ENCODE measurements at regions not wholly inside any gene's neighbourhood (a gene's known extent, or its start where the extent isn't known, plus 50 kb on each side); places are given as distances from the start of the nearest gene placed in this dataset.

DNA sequence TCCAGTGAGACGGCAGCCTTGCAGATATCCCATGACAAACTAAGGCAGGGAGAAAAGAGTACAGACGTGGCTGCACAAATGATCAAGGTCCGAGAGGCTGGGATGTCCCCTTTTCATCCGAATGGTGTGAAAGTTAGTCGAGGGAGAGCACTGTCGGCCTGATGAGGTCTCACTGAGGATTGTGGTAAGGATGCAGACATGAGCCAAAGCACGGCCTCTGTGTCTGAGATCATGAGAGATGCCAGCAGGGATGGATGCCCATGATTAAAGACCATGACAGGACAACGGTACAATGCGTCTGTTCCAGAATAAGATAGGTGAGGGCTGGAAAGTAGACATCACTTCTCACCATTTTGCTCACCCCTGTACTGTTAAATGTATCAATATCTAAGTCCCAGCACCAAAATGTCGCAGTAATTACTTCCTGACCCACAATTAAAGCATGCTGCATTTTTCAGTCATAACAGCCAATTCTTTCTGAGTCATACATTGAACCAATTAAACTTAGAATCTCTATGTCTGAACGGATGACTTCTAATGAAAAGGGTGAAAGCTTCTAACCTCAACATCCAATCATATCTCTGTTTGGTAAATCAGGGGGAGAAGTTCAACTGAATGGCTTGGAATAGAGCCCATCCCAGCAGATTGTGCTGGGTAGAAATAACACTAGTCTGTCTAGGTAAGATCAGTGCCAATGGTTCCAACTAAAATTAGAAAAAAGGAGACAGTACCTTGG is 249.6 kb upstream of the SOX5 start:
- no peak for DNase-seq

DNA sequence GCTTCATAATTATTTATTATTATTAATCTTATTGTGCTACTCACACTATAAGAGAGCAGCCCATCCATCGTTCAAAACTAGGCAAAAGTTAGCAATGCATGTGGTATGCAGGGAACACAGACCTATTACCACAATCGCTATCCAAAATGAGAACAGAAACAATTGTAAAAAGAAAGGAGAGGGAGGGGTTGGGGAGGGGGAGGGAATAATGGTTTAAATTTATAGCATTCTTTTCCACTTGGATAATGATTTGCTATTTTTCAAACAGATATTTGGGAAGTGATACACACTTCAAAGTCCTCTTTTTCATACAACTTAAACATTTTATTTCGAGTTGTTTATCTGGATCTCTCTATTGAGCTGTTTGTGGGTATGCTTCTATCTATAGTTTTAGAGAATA is 248.6 kb upstream of the SOX5 start:
- DNase-seq = no peak

DNA sequence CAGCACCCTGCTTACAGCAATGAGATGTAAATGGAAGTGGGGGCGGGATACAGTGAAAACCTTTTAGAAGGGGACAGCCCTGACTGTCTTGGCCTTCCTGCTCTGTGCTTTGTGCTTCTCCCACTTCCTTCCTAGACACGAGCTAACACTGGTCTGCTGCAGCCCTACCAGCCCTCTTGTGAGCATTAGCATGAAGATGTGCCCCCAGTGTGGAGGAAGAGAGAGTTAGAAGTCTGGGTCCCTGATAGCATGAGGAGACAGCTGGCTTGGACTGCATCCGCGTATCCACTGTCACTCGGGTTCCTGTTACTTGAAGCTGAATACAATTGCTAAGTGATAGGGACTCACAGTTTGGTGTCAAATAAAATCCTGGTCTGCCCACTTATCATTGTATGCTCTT is 248.1 kb upstream of the SOX5 start:
- no peak for DNase-seq

DNA sequence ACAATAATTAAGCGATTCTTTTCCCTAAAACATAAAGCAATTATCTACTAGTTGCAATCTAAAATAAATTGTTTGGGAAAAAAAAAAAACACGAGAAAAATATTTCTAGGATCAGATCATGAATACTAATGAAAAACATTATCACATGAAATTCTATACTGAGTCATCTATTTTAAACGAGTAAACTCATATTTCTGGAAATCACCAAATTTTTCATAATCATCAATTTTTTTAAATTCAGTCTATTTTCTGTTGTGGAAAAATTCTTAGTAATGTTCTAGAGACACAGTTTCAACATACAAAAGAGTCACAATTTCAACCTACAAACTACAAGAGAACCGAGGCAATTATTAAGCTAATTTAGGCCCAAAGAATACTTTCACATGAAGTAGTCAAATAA is 245.6 kb upstream of the SOX5 start:
- DNase-seq = no peak

DNA sequence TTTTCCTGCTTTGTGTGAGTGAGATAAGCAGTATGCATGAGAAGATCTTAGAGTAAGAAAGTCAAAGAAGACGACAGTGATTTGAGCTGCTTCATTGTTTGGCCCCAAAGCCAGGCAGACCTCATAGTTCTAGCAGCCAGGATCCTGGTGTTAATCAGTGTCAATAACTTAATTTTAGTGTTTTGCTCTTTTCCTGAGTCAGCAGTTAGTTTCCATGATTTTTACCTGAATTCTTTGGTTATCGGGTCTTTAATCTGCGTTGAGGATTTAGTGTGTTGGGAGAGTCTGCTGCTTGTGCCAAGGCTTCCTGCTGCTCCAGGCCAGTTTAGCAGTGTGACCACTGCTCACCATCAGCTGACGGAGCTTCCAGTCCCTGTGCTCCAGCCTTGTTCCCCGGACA is 241.6 kb upstream of the SOX5 start:
- no peak for DNase-seq

DNA sequence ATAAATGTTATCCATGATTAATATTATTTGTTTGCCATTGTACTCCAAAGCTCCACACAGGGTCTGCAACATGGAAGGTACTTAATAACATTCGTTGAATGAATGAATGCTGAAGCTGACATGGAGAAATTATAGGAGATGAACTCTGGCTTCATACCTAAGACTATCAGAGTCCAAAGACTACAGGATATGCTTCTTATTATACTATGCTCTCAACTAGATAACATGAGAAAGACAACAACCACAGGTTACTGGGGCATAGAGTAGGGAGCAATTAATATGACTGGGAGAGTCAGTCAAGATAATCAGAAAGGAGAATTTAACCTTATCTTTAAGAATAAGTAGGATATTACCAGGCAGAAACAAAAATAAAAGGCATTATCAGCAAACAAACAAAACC is 236.3 kb upstream of the SOX5 start:
- no peak for DNase-seq

DNA sequence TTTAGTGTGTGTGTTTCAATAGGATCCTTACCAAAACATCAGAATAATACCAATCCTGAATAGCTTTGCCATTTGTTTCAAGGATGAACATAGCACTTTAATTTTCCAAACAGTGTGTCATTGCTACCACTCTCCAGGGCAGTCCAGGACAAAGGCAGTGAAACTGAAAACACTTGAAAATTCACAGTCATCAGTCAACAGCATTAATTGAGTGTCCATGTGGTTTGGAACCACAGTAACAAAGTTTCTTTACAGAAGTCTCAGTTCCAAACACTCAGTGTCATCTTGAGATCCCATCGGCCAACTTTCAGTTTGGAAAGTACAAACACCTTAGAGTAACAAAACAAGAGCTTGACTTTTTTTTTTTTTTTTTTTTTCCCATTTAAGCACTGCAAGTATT is 228.4 kb upstream of the SOX5 start:
- DNase-seq = no peak

DNA sequence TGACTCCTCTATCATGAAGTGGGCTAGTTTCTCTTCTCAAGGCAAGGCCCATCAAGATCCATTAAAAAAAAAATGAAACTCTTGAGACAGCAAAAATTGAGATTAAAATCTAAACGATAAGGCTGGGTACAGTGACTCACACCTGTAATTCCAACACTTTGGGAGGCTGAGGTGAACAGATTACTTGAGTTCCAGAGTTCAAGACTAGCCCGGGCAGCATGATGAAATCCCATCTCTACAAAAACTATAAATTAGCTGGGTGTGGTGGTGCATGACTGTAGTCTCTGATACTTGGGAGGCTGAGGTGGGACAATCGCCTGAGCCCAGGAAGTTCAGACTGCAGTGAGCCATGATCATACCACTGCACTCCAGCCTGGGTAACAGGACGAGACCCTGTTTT is 226.5 kb upstream of the SOX5 start:
- no peak for DNase-seq

DNA sequence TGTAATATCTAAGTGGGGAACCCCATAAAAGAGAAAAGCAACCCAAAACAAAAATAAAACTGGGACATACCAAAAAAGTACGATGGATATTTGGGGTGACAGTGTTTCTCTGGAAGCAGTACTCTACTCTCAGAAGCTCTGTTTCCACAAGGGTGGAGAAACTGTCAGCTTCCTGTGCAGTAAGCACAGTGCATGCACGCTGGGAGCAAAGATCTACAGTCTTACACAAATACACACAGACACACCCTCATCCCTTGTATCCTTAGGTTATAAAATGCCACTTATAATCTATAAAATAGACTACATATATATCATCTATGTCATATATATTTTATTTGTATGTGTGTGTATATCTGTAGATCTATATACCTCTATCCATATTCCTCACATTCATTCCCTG is 225.8 kb upstream of the SOX5 start:
- DNase-seq = no peak

DNA sequence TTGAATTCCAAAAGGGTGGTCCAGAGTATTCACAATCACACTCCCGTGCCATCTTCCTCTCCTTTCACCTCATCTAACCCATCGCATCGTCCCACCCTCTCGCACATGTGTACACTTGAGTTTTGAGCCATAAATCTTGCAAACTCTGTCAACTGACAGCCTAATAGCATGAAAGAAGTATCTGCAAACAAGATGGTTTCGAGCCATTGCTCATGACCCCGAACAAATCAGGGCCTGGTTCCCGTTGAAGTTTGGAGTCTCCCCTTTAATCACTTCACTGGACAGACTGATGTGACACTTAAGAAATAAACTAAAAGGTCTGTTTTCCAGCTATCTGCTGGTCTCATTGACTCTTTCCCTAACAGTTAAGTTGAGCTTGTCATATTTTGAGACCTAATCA is 223.6 kb upstream of the SOX5 start:
- DNase-seq = no peak

DNA sequence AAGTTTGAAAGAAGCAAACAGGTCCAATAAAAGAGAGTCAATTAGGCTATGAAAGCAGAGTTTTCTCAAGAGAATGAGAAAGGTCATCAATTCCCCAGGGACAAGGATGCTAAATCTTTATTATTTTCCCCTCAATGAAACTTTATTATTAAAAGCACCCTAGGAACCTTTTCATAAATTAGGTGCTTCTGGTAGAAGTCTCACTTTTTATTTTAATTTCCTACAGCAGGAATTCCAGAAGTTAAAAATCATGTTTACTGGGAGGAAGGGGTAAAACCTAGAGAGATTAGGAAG is 223.2 kb upstream of the SOX5 start:
- DNase-seq = no peak

DNA sequence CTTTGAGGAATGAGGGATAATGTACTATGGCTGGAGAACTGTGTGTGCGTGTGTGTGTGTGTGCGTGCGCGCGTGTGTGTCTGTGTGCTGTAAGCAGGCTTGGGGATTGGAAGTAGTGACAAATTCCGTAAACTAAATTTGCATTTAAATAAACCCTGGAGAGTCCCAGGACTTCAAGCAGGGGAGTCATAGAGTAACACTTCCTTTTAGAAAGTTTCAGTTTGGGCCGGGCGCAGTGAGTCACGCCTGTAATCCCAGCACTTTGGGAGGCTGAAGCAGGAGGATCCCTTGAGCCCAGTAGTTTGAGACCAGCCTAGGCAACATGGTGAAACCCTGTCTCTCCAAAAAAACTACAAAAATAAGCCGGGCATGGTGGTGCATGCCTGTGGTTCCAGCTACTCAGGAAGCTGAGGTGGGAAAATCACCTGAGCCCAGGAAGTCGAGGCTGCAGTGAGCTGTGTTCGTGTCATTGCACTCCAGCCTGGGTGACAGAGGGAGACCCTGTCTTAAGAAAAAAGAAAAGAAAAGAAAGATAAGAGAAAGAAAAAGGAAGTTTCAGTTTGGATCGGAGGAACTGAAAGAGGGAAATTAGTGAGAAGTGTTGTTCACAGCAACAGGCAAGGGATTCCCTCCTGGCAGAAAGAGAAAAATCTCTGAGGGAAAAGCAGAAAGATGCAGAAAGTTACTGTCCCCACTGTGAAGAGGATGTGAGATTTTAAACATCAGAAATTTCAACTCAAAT is 222.7 kb upstream of the SOX5 start:
- no peak for DNase-seq

DNA sequence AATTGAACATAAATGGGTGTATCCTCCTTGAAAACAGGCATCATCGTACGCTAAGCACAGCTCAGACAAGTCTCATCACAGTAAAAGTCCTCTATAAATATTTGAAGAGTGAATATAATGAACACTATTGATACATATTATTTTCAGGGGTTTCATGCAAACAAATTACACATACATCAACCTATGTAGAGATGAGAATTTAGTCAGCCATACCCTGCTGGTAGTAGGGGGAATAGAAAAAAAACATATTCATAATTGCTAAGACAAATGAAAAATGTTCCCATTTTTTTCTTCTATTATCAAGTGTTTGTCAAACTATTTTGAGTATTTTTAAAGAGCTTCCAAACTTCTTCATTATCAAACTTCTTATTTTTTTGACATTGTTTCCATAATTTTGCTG is 205.6 kb upstream of the SOX5 start:
- no peak for DNase-seq

DNA sequence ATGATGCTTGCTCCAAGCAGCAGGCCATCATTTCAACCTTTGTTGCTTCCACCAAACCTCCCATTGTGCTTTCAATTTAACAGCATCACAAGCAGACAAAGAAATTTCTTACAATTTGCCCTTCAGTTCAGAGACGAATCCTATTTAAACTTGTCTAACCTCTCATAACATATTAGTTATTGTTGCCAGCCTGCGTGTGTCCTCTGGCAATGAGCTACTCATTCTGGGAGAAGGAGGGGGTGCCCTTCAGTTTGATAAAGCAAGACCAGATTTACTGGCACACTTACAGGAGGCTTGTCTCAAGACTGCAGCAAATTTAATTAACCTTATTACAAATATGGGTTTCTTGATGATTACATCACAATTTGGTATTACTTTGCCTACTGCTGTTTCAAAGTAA is 203.6 kb upstream of the SOX5 start:
- DNase-seq = no peak

DNA sequence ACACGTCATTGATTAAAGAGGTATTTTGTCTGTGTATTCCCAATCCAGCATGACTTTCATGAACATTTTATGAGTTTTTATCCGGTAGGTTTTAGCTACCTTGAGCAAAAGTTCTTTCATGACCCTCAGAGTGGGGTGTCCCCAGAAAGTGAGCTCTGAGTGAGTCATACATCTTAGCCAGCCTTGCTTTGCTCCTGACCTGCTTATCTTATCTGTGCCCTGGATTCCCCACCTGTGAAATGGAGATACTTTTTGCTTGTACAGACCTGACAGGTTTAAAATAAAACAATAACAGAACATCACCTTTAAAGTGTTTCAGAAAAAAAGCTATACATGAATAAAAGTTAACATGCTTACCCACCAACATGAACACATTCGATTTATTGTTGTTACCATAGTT is 202.8 kb upstream of the SOX5 start:
- DNase-seq = no peak

DNA sequence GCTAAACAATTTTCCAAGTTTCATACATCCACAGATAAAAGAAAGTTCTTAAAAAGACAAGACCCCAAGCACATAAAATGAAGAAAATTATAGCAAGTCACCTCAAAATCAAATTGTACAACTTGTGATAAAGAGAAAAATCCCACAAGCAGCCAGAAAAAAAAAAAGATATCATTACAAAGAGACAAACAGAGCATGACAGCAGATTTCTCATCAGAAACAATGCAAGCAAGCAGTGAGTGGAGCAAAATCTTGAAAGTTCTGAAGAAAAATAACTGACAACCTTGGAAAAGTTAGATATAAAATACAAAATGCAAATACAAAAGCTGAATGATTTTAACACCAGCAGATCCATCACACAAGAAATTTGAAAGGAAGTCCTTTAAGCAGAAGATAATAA is 194.5 kb upstream of the SOX5 start:
- DNase-seq = no peak

DNA sequence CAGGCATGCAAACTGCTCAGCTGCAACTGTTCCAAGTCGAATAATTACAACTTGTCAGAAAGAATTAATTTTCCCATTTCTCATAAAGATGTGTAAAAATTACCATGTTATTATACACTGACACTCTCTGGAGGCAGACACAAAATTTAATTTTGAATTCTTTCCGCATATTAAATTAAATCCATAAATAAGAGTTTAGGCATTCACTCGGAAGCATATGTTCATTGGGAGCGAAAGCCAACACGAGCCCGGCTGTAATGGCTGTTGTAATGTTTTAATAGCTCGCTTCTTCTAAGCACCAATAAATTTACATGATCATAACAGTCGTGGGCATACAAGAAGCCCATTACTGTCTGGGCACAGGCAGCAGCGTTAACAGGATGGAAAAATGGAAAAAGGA is 189.6 kb upstream of the SOX5 start:
- no peak for DNase-seq

DNA sequence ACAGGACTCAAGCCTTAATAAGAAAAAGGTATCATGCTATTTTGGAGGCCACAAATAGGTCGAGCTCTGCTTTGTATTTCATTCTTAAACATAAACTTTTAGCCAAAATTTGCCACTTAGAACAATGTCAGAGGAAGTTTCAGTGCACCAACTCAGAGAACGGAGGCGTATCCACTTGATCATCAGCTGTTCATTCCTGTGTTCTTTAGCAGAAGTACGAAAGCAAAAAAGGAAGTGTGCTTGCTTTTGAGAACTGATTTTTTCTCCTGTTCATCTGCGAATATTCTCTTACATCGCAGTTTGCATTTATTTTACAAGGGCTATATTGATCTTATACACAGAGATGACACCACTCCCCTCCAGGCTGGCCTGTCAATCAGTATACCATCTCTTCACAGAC is 188.6 kb upstream of the SOX5 start:
- DNase-seq = no peak

DNA sequence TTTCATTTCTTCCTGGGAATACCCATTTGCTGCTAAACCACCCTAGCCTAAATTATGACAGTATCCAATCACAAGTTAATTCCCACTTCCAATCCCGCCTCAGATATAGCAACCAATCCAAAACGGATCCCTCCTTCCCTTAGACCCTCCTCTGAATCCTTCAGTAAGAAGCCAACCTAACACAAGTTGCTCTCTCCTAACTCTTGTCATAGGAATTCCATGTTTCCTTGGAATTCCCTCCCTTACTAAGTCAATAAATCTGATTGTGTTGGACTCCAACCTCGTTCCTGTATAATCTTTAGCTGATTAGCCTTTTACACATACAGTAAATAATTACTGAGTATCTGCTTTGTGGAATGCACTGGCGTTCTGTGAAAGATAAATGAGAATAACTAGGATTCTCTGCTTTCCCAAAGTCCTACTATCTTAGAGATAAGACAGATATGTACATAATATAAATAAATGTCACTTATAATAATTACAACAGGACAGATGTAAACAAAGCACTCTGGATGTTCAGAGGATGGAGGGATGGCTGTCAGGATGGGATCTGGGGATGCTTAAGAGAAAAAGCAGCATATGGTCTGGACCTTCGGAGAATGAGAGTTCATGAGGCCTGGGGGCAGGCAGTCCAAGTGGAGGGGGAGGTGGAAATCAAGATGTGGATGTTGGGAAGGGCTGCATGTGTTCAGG is 185.8 kb upstream of the SOX5 start:
- DNase-seq = no peak

DNA sequence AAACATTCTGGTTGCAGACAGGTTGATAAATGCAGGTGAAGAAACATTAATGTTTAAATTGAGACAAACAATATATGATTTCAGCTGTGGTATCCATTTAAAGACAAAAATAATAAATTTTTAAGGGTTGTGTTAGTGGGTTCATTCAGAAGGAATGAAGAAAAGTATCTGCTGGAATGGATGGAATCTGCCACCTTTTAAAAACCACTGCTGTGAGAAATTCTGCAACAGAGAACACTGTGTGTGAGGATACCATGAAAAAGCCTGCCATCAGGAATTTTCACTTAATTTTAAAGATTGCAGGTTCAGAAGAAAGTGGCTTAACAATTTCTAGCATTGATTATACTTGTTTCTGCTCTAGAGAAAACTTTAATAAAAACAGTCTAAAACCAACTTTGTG is 184.6 kb upstream of the SOX5 start:
- no peak for DNase-seq

DNA sequence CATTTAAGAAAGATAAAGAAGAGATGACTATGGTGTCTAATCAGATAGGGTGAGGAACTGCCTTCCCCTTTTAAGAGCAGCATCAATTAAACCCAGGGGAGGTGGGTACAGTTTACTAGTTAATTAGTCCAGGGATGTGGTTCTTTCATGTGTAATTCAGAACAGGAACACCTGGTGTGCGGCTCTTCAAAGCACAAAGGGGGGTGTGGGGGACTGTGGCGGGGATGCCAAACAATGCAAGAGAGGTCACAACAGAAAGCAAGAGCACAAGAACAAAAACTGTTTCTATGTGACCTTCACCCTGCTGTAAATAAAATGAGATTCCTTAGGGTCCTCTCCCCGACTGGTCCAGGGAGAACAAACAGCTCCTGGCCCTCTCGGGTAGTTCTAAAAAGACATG is 183.9 kb upstream of the SOX5 start:
- DNase-seq = no peak

DNA sequence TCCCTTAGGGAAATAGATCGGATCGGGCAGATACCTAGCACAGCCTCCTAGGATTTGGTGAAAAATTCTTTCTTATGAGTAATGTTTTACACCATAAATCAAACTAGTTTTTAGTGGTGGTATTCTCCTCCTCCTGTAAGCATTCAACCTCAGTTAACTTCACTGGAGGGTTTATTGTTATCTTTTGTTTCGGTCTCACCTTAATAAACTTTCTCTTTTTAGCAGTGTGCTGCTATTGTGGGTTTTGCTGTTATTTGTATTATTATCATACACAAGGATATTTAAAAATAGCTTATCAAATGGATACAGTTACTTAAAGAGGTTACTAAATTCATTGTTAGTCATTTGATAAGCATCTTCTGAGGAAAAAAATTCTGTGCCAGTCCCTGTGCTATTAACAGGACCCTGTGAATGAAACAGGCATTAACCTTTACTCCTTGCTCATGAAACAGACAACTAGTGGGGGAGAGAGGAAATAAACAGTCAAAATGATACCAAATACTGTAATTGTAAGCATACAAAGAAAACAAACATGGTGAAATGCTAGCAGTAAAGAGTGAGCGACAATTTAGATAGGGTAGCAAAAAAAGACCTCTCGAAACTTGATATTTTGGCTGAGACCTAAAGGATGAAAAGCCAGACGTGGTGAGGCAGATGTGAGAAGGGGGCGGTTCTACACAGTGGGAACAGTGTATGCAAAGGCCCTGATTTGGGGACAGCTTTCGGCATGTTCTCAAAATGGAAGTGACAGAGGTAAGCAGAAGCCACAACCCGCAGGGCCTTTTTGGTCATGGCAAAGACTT is 178.7 kb upstream of the SOX5 start:
- DNase-seq = no peak

DNA sequence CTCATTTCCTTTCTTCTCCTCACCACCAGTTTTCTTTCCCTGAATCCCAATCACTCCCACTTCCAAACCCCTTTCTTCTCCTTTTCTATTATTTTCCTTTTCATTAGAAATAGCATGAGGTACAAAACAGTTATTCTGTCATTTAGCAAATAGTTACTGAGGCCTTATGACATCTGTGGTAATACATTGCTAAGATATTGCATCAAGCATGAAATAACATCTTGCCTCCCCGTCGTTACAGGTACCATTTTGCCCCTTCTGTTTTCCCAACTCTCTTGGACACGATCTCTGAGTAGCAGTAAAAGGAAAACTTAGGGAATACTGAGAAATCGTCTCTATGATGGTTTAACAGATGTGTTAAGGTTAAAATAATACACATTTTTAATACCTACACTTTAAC is 175.8 kb upstream of the SOX5 start:
- DNase-seq = no peak

DNA sequence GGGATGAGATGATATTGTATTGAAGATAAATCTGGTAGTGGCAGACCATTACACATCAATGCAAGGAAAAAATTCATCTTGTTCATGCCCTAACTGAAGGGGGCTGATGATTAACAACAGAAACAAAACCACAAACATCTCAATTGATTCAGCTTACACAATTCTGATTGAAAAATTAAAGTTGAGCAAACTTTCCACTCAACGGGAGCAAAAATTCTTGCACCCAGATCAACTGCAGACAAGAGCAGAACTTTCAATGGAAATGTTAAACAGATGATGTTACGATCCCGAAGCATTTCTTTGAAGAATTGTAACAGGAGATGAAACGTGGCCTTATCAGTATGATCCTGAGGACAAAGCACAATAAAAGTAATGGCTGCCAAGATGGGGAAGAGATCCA is 172.4 kb upstream of the SOX5 start:
- DNase-seq = no peak

All from activated CD8-positive, alpha-beta memory T cell treated with anti-CD3 and anti-CD28 coated beads, Interleukin-2, amount 50 U/mL, for 4 hours (primary cell).